Smooth muscle cell (in vitro differentiated cells): ENCODE measurements at regions not wholly inside any gene's neighbourhood (a gene's known extent, or its start where the extent isn't known, plus 50 kb on each side); places are given as distances from the start of the nearest gene placed in this dataset.

Source experiments
- DNase-seq: peaks from one replicate; lab custom pipeline; 2025; ENCODE audit not compliant: unreplicated experiment; lab: John Stamatoyannopoulos, UW
- H2AFZ ChIP-seq: fragments of 200-600 bp; sonication (generic); 2 replicates; pipeline ENCODE4 v1.6.0; 2016; ENCODE audit warnings: antibody characterized with exemption, low read depth, mild to moderate bottlenecking
- H3F3A ChIP-seq: fragments of 200-600 bp; sonication (generic); 2 replicates; pipeline ENCODE4 v1.6.0; 2017; ENCODE audit warnings: antibody characterized with exemption, low read depth
- H3K27ac ChIP-seq: fragments of 200-600 bp; sonication (generic); 2 replicates; pipeline ENCODE4 v1.5.1; 2016; ENCODE audit warnings: low read depth, mild to moderate bottlenecking
- H3K27me3 ChIP-seq: fragments of 200-600 bp; sonication (generic); 2 replicates; pipeline ENCODE4 v1.6.1; 2016; ENCODE audit warnings: low read depth, mild to moderate bottlenecking
- H3K36me3 ChIP-seq: fragments of 200-600 bp; sonication (generic); 2 replicates; pipeline ENCODE4 v1.5.1; 2016; ENCODE audit warnings: low read depth
- H3K4me1 ChIP-seq: fragments of 200-600 bp; sonication (generic); 2 replicates; pipeline ENCODE4 v1.5.1; 2016; ENCODE audit warnings: low read depth
- H3K4me2 ChIP-seq: fragments of 200-600 bp; sonication (generic); 2 replicates; pipeline ENCODE4 v1.6.0; 2016; ENCODE audit warnings: mild to moderate bottlenecking
- H3K4me3 ChIP-seq: fragments of 200-600 bp; sonication (generic); 2 replicates; pipeline ENCODE4 v1.5.1; 2016; ENCODE audit warnings: mild to moderate bottlenecking
- H3K79me2 ChIP-seq: fragments of 200-600 bp; sonication (generic); 2 replicates; pipeline ENCODE4 v1.6.0; 2016; ENCODE audit warnings: low read depth, mild to moderate bottlenecking
- H3K9ac ChIP-seq: fragments of 200-600 bp; sonication (generic); 2 replicates; pipeline ENCODE4 v1.6.0; 2016; ENCODE audit warnings: low read depth
- H3K9me3 ChIP-seq: fragments of 200-600 bp; sonication (generic); replicated peaks from 2 replicates; pipeline ENCODE4 v1.5.1; 2016; ENCODE audit warnings: low read depth
- H4K20me1 ChIP-seq: fragments of 200-600 bp; sonication (generic); 2 replicates; pipeline ENCODE4 v1.6.0; 2016; ENCODE audit warnings: low read depth
- WGBS: methylation state at CpG from one replicate; pipeline ENCODE4 v1.1.7; 2016; ENCODE audit warnings: low lambda C conversion rate; 5-methylcytosine and 5-hydroxymethylcytosine counted together
- TF ChIP-seq, protein P1 (sequence below): fragments of 200-600 bp; sonication (generic); IDR thresholded peaks from 2 replicates; pipeline ENCODE4 v1.5.1; 2017; ENCODE audit warnings: borderline replicate concordance, mild to moderate bottlenecking, antibody characterized with exemption; ENCODE audit not compliant: insufficient read depth, poor library complexity, severe bottlenecking

DNA sequence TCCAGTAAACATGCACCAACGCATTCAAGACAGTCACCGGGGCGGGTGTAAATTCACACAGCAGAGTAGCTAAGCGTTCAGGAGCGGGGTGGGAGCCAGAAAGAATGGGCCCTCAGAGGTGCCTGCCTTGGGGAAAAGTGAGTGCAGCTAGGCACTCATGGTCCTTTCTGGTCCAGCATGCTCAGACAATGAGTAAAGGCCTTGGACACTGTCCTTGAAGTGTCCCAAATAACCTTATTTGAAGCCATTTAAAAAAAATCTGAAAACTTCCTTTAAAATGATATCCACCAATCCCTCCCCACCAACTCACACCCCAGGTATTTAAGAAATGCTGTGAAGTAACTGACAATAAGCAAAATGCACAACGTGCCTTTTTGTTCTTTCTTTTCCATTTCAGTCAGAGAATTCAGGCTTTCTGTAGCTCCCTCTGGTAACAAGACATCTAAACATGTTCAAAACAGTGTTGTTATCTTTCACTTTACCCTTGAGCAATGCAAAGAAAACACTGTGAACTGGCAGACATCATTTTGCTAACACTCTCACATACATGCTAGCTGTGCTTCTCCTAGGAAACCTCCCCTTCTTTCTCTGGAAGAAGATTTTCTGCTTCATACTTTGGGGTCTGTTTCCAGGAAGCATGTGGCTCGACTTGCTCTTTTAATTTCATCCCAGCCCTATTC is 445.1 kb upstream of the SPRED2 start:
- Histone ChIP-seq H3K4me3 (no peak overlapping the region), H3K9me3 (no peaks in the 10 kb centered on the region), H3K9ac (no peak overlapping the region), H2AFZ (peak overlapping the region; percentile 56), H3K27me3 (no peaks in the 10 kb centered on the region), H3K36me3 (no peaks in the 10 kb centered on the region), H3F3A (peaks cover 11% of the 10 kb centered on the region), H3K79me2 (no peaks in the 10 kb centered on the region), H3K4me2 (peak overlapping the region; percentile 33), H3K27ac (peak overlapping the region; percentile 62), H4K20me1 (no peaks in the 10 kb centered on the region), H3K4me1 (peaks cover 4% of the 10 kb centered on the region)
- 34% methylated on average over 7 of the region's 7 CpGs for WGBS
- no peak for DNase-seq
- TF ChIP-seq, protein P1, sequence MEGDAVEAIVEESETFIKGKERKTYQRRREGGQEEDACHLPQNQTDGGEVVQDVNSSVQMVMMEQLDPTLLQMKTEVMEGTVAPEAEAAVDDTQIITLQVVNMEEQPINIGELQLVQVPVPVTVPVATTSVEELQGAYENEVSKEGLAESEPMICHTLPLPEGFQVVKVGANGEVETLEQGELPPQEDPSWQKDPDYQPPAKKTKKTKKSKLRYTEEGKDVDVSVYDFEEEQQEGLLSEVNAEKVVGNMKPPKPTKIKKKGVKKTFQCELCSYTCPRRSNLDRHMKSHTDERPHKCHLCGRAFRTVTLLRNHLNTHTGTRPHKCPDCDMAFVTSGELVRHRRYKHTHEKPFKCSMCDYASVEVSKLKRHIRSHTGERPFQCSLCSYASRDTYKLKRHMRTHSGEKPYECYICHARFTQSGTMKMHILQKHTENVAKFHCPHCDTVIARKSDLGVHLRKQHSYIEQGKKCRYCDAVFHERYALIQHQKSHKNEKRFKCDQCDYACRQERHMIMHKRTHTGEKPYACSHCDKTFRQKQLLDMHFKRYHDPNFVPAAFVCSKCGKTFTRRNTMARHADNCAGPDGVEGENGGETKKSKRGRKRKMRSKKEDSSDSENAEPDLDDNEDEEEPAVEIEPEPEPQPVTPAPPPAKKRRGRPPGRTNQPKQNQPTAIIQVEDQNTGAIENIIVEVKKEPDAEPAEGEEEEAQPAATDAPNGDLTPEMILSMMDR: no peak

DNA sequence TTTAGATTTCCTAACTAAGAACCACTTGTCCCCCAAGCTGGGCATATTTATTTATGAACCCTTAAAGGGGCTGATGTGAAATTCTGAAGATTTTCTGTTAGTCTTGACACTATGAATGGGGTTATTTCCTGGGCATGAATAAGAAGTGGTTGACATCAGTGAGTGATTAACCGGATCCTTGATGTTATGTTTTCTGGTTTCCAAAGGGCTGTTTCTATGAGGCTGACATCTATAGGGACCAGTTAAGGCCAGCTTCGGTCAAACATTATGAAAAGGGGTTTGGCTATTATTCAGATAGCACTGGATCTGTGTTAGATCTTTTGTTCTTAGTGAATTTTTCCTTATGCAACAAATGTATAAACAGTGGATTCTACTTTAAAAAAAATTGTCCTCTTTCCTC is 443.7 kb upstream of the SPRED2 start:
- TF ChIP-seq, protein P1: no peak
- Histone ChIP-seq H2AFZ (no peak overlapping the region), H3K36me3 (no peaks in the 10 kb centered on the region), H3K9me3 (no peaks in the 10 kb centered on the region), H3K79me2 (no peaks in the 10 kb centered on the region), H4K20me1 (no peaks in the 10 kb centered on the region), H3K9ac (no peak overlapping the region), H3K4me1 (peaks cover 4% of the 10 kb centered on the region), H3F3A (peaks cover 11% of the 10 kb centered on the region), H3K4me2 (no peak overlapping the region), H3K27ac (no peak overlapping the region), H3K27me3 (no peaks in the 10 kb centered on the region), H3K4me3 (no peak overlapping the region)
- WGBS: 86% methylated on average over 2 of the region's 2 CpGs
- DNase-seq: no peak

DNA sequence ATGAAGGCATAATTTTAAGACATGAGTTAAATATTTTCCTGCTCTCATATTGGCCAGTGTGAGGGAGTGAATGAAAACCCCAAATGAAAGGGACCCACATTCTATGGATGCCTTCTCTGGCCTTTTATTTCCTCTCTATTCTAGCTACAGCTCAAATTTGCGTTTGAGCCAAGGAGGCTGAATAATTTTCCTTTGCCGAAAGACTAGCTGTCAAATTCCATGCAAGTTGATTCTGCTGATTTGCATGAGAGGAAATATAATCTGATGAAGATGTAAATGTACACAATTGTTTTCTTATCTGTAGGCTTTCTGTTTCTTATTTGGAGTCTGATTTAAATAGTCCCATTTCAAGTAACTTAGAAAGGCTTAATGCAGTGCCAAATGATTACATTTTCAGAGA is 438.4 kb upstream of the SPRED2 start:
- Histone ChIP-seq H3K79me2 (no peaks in the 10 kb centered on the region), H3F3A (no peaks in the 10 kb centered on the region), H3K9me3 (no peaks in the 10 kb centered on the region), H4K20me1 (no peaks in the 10 kb centered on the region), H3K4me1 (no peaks in the 10 kb centered on the region), H3K4me3 (no peak overlapping the region), H3K4me2 (no peak overlapping the region), H3K36me3 (no peaks in the 10 kb centered on the region), H3K27ac (no peak overlapping the region), H3K9ac (no peak overlapping the region), H3K27me3 (no peaks in the 10 kb centered on the region), H2AFZ (no peak overlapping the region)
- TF ChIP-seq, protein P1: no peak
- 87% methylated on average over 2 of the region's 2 CpGs for WGBS
- DNase-seq: no peak

DNA sequence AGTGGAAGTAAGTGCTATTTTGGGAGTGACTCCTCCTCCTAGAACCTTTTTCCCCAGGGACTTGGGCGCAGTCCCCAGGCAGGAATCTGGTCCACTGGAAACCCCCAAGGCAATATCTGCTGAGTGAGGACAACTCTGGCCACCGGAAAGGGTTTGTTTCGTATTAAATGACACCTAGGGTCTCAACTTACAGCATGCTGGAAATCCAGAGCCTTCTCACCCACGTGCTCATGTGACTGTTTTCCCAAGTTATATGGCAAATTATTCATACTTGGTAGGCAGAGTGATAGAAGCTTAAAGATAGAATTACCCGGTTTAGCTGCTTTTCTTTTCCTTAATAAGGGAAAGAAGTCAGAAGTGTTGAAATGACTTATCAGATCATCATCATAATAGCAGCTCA is 436.9 kb upstream of the SPRED2 start:
- H4K20me1 ChIP-seq: no peaks in the 10 kb centered on the region
- no peaks in the 10 kb centered on the region for H3K9me3 ChIP-seq
- no peak overlapping the region for H3K4me3 ChIP-seq
- H3F3A ChIP-seq: no peaks in the 10 kb centered on the region
- no peaks in the 10 kb centered on the region for H3K27me3 ChIP-seq
- H3K4me1 ChIP-seq: no peaks in the 10 kb centered on the region
- H2AFZ ChIP-seq: no peak overlapping the region
- TF ChIP-seq, protein P1: no peak
- H3K27ac ChIP-seq: no peak overlapping the region
- no peaks in the 10 kb centered on the region for H3K36me3 ChIP-seq
- DNase-seq: no peak
- no peaks in the 10 kb centered on the region for H3K79me2 ChIP-seq
- WGBS: 88% methylated on average over 5 of the region's 5 CpGs
- H3K9ac ChIP-seq: no peak overlapping the region
- no peak overlapping the region for H3K4me2 ChIP-seq
